HG02852 (cell line): ENCODE measurements at regions not wholly inside any gene's neighbourhood (a gene's known extent, or its start where the extent isn't known, plus 50 kb on each side); places are given as distances from the start of the nearest gene placed in this dataset.
"Not testable (repeated sequence)": the region's sequence is repeated elsewhere in the genome, so short reads cannot be mapped to it uniquely, and the experiment has no call there.

ENCODE experiments used
- ATAC-seq: cut with Tn5 transposase; IDR thresholded peaks from one replicate; pipeline ENCODE4 v1.9.1; 2021; ENCODE audit warnings: mild to moderate bottlenecking, moderate library complexity; ENCODE audit not compliant: unreplicated experiment

GRCh38 chr5:19240170-19240569 is 747.8 kb downstream of the CDH18 start:
- no peak for ATAC-seq

- ATAC-seq, result no peak
Observed at GRCh38 chr5:19241690-19242089, 746.3 kb downstream of the CDH18 start.

GRCh38 chr5:19246191-19246590 is 741.8 kb downstream of the CDH18 start:
- not testable (repeated sequence) for ATAC-seq

GRCh38 chr5:19247302-19247701 is 740.7 kb downstream of the CDH18 start:
- no peak for ATAC-seq

- ATAC-seq, result no peak
Observed at GRCh38 chr5:19256036-19256435, 732.0 kb downstream of the CDH18 start.

GRCh38 chr5:19258686-19259085 is 729.3 kb downstream of the CDH18 start:
- ATAC-seq, result no peak

GRCh38 chr5:19261879-19262278 is 726.1 kb downstream of the CDH18 start:
- no peak for ATAC-seq

GRCh38 chr5:19264821-19265220 is 723.2 kb downstream of the CDH18 start:
- no peak for ATAC-seq

- ATAC-seq, result no peak
Observed at GRCh38 chr5:19266791-19267190, 721.2 kb downstream of the CDH18 start.

- ATAC-seq, result no peak
Observed at GRCh38 chr5:19270153-19270552, 717.8 kb downstream of the CDH18 start.

- no peak for ATAC-seq
Observed at GRCh38 chr5:19274578-19274977, 713.4 kb downstream of the CDH18 start.

GRCh38 chr5:19285286-19285685 is 702.7 kb downstream of the CDH18 start:
- no peak for ATAC-seq

GRCh38 chr5:19287548-19288277 is 700.3 kb downstream of the CDH18 start:
- ATAC-seq, result not testable (repeated sequence)

GRCh38 chr5:19288311-19288710 is 699.7 kb downstream of the CDH18 start:
- ATAC-seq, result not testable (repeated sequence)

- no peak for ATAC-seq
Observed at GRCh38 chr5:19297934-19298333, 690.1 kb downstream of the CDH18 start.

GRCh38 chr5:19301271-19301670 is 686.7 kb downstream of the CDH18 start:
- no peak for ATAC-seq

- ATAC-seq, result no peak
Observed at GRCh38 chr5:19314840-19315239, 673.2 kb downstream of the CDH18 start.

- no peak for ATAC-seq
Observed at GRCh38 chr5:19319252-19319651, 668.7 kb downstream of the CDH18 start.

GRCh38 chr5:19322716-19323485 is 665.1 kb downstream of the CDH18 start:
- peak; percentile 66 for ATAC-seq

GRCh38 chr5:19334278-19334677 is 653.7 kb downstream of the CDH18 start:
- no peak for ATAC-seq

GRCh38 chr5:19342942-19343341 is 645.1 kb downstream of the CDH18 start:
- no peak for ATAC-seq

GRCh38 chr5:19352120-19352519 is 635.9 kb downstream of the CDH18 start:
- ATAC-seq, result no peak
